Gastrocnemius medialis (tissue), 4 donors: ENCODE measurements at regions not wholly inside any gene's neighbourhood (a gene's known extent, or its start where the extent isn't known, plus 50 kb on each side); places are given as distances from the start of the nearest gene placed in this dataset.

Experiments used
- ATAC-seq, 2 donors: fragments of 150-250 bp; one replicate each; pipeline ENCODE4 v1.9.1; 2016
- DNase-seq, 2 donors: peaks; one replicate each; pipeline ENCODE4 v3.0.0-alpha.2; 2019
- H3K27ac ChIP-seq, 4 donors: fragments of 200-600 bp; sonication (generic); 1 replicate in 1 of 4; 2 replicates in 3 of 4; pipeline ENCODE4 v1.5.1; 2016 to 2018; ENCODE audit warnings: mild to moderate bottlenecking in 2 of 4, moderate library complexity in 1 of 4
- H3K27me3 ChIP-seq, 3 donors: fragments of 200-600 bp; sonication (generic) in 2 of 3; 1 replicate in 1 of 3; 2 replicates in 2 of 3; pipeline versions ENCODE4 v1.5.1 to v1.6.0; 2016 to 2019; ENCODE audit warnings: mild to moderate bottlenecking in 1 of 3, moderate library complexity in 1 of 3
- H3K36me3 ChIP-seq, 2 donors: fragments of 200-600 bp; sonication (generic) in 1 of 2; one replicate each; pipeline ENCODE4 v1.5.1; 2017 to 2018
- H3K4me1 ChIP-seq, 2 donors: fragments of 200-600 bp; sonication (generic) in 1 of 2; one replicate each; pipeline ENCODE4 v1.5.1; 2016 to 2017; ENCODE audit warnings: mild to moderate bottlenecking in 2 of 2
- H3K4me3 ChIP-seq, 4 donors: fragments of 200-600 bp; sonication (generic) in 3 of 4; 1 replicate in 1 of 4; 2 replicates in 3 of 4; pipeline ENCODE4 v1.5.1; 2016 to 2019; ENCODE audit warnings: mild to moderate bottlenecking in 2 of 4
- H3K9me3 ChIP-seq, 3 donors: fragments of 200-600 bp; sonication (generic) in 2 of 3; 1 replicate in 1 of 3; 2 replicates in 2 of 3; pipeline ENCODE4 v1.5.1; 2016 to 2019
- POLR2A ChIP-seq, 2 donors: fragments of 450-650 bp; IDR thresholded peaks; one replicate each; pipeline ENCODE4 v1.6.1; 2017; ENCODE audit warnings: antibody characterized with exemption in 2 of 2, mild to moderate bottlenecking in 2 of 2, moderate library complexity in 2 of 2
- in situ Hi-C, 4 donors: fragments of 200-750 bp; cut with MboI; loops; one replicate each; pipeline versions ENCODE4 v1.15.0 to v1.8.0; 2017; ENCODE audit warnings: low sequenced_read_pairs in 4 of 4
- intact Hi-C: fragments of 100-400 bp; cut with DNase I; formaldehyde crosslinking; loops from one replicate; pipeline ENCODE4 v1.15.1; 2023; ENCODE audit warnings: low total_unique reads
- TF ChIP-seq, protein P1 (sequence below), 5 experiments: fragments of 450-650 bp in 3 of 5; fragments of 200-600 bp in 2 of 5; sonication (generic) in 2 of 5; IDR thresholded peaks in 4 of 5; conservative IDR thresholded peaks in 1 of 5; 1 replicate in 4 of 5; 2 replicates in 1 of 5; pipeline ENCODE4 v1.5.1; 2016 to 2019; ENCODE audit warnings: antibody characterized with exemption in 5 of 5, mild to moderate bottlenecking in 3 of 5, moderate library complexity in 3 of 5

DNA sequence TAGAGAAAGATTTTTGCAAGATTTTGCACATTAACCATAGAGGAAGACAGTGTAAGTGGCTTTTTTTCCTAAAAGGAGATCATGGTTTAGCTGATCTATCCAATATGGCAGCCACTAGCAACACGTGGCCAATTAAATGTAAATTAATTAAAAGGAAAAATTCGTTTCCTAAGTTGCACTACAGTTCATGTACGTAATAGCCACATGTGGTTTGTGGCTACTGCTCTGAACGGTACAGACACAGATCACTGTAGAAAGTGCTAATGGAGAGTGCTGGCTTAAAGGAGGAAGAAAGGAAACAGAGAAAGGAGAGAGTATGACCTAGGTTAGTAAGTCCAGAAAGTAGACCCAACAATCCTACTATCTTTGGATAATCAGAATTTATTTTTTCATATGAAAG lies 170.8 kb downstream of the SIPA1L2 start:
- ATAC-seq: no peak
- Histone ChIP-seq H3K9me3 (no peaks in the 10 kb centered on the region), H3K4me3 (no peak overlapping the region), H3K36me3 (peaks cover 0 to under 1% of the 10 kb centered on the region in 2 donors), H3K27ac (no peak overlapping the region), H3K27me3 (no peaks in the 10 kb centered on the region), H3K4me1 (no peaks in the 10 kb centered on the region)
- TF ChIP-seq, protein P1, sequence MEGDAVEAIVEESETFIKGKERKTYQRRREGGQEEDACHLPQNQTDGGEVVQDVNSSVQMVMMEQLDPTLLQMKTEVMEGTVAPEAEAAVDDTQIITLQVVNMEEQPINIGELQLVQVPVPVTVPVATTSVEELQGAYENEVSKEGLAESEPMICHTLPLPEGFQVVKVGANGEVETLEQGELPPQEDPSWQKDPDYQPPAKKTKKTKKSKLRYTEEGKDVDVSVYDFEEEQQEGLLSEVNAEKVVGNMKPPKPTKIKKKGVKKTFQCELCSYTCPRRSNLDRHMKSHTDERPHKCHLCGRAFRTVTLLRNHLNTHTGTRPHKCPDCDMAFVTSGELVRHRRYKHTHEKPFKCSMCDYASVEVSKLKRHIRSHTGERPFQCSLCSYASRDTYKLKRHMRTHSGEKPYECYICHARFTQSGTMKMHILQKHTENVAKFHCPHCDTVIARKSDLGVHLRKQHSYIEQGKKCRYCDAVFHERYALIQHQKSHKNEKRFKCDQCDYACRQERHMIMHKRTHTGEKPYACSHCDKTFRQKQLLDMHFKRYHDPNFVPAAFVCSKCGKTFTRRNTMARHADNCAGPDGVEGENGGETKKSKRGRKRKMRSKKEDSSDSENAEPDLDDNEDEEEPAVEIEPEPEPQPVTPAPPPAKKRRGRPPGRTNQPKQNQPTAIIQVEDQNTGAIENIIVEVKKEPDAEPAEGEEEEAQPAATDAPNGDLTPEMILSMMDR (IDR thresholded peaks at IDR 0.05 in 4 of 5, conservative IDR thresholded peaks at IDR 0.05 in 1 of 5): no peak
- TF ChIP-seq POLR2A (IDR thresholded peaks at IDR 0.05): no peak
- intact Hi-C loops: no loop called here
- in situ Hi-C loops: no loop called here
- DNase-seq: no peak

DNA sequence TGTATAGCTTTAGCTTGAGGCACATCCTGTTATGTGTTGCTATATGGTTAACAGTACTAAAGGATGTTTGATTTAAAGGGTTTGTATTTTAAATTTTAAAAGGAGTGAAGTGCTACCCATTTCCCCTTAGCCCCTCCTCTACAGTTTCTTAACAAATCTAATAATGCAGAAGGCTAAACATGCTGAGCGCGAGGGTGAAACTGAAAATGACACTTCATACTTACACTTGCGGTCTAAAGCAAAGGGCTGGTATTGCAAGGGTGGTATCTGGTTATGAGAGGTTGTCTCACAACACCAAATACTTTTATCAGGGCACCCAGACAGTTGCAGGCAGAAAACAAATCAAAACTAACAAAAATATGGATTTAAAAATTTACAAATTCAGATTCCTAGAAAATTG lies 172.3 kb downstream of the SIPA1L2 start:
- TF ChIP-seq, protein P1 (IDR thresholded peaks at IDR 0.05 in 4 of 5, conservative IDR thresholded peaks at IDR 0.05 in 1 of 5): no peak
- TF ChIP-seq POLR2A (IDR thresholded peaks at IDR 0.05): no peak
- in situ Hi-C loops: no loop called here
- no peak for ATAC-seq
- no peak for DNase-seq
- H3K27ac ChIP-seq: no peak overlapping the region
- no peaks in the 10 kb centered on the region for H3K4me1 ChIP-seq
- intact Hi-C loops: no loop called here
- H3K27me3 ChIP-seq: no peaks in the 10 kb centered on the region
- no peak overlapping the region for H3K4me3 ChIP-seq
- H3K9me3 ChIP-seq: no peaks in the 10 kb centered on the region
- H3K36me3 ChIP-seq: no peaks in the 10 kb centered on the region

DNA sequence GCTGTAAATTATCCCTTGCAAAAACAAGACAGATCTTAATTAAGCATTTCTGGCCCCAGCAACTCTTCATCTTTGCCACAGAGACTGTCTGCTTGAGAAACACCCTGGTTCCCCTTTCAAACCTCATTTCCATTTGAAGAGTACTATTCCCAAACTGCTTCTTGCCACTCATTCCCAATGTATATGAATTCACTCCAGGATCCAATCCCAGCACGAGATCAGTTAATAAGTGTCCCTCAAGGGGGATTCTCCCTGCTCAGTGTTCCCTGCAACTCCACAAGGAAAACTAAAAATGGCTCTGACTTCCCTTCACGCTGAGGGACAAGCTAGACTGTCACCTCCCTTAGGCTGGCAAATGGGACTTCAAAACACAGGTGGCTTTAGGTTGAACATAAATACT lies 173.2 kb downstream of the SIPA1L2 start:
- intact Hi-C loops (no loop called here), in situ Hi-C loops (no loop called here)
- DNase-seq (no peak), ATAC-seq (no peak)
- no peak for TF ChIP-seq POLR2A (IDR thresholded peaks at IDR 0.05)
- TF ChIP-seq, protein P1 (IDR thresholded peaks at IDR 0.05 in 4 of 5, conservative IDR thresholded peaks at IDR 0.05 in 1 of 5): no peak
- H3K27me3 ChIP-seq: no peaks in the 10 kb centered on the region
- H3K9me3 ChIP-seq: no peaks in the 10 kb centered on the region
- H3K4me3 ChIP-seq: no peak overlapping the region
- no peaks in the 10 kb centered on the region for H3K4me1 ChIP-seq
- H3K36me3 ChIP-seq: no peaks in the 10 kb centered on the region
- no peak overlapping the region for H3K27ac ChIP-seq

DNA sequence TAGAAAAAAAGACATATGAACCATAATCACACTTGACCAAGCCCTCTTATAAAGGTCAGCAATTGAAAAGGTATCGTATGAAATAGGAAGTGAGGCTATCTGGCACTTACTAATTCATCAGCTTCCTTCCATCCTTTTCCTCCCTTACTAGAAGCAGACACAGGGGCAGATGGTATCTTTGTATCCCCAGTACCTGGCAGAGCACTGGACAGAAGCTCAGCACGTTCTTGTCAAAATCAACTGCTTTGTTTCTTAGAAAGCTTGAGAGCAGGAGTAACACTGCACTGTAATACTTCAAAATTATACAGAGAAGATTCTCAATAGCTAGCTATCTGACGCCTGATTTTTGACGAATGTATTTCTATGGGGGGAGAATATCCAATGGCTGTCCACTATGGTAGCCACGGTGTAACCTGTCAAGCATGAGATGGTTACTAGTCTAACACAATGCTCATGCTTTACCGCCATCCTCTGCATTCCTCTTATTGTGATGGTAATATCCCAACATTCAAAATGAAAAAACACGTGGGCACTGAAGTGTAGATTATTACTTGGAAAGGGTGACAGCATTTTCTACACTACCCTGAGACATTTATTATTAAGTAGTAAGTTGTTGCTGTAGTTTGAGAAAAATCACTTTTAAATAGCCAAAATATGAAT lies 175.6 kb downstream of the SIPA1L2 start:
- Histone ChIP-seq H3K4me1 (no peaks in the 10 kb centered on the region), H3K9me3 (no peaks in the 10 kb centered on the region), H3K27me3 (no peaks in the 10 kb centered on the region), H3K27ac (no peak overlapping the region), H3K36me3 (no peaks in the 10 kb centered on the region), H3K4me3 (no peak overlapping the region)
- DNase-seq (no peak), ATAC-seq (no peak)
- intact Hi-C loops (no loop called here), in situ Hi-C loops (no loop called here)
- no peak for TF ChIP-seq POLR2A (IDR thresholded peaks at IDR 0.05)
- TF ChIP-seq, protein P1 (IDR thresholded peaks at IDR 0.05 in 4 of 5, conservative IDR thresholded peaks at IDR 0.05 in 1 of 5): no peak
